Activated CD8-positive, alpha-beta T cell treated with anti-CD3 and anti-CD28 coated beads, Interleukin-2, amount 10 ng/mL, durations not matched to agents 7 days and 5 days (primary cell): ENCODE measurements at regions not wholly inside any gene's neighbourhood (a gene's known extent, or its start where the extent isn't known, plus 50 kb on each side); places are given as distances from the start of the nearest gene placed in this dataset.
"Not testable (repeated sequence)": the region's sequence is repeated elsewhere in the genome, so short reads cannot be mapped to it uniquely, and the experiment has no call there.

Experiments
- ATAC-seq: fragments of 150-1000 bp; cut with Tn5 transposase; one replicate; pipeline ENCODE4 v1.10.0; 2021; ENCODE audit warnings: moderate library complexity
- CTCF ChIA-PET: fragments of 350-600 bp; sonication (Branson Sonifier 250); formaldehyde crosslinking; loops from one replicate; lab custom pipeline; 2021; ENCODE audit warnings: antibody characterized with exemption; lab: Charles Lee
- POLR2A ChIA-PET: fragments of 350-600 bp; sonication (Branson Sonifier 250); formaldehyde crosslinking; loops from one replicate; lab custom pipeline; 2021; ENCODE audit warnings: antibody characterized with exemption; lab: Charles Lee
- DNase-seq: peaks from one replicate; pipeline ENCODE4 v3.0.0-alpha.2; 2020
- H3K27ac Mint-ChIP-seq: one replicate; pipeline ENCODE4 v1.8.0; 2021; ENCODE audit warnings: mild to moderate bottlenecking, mixed read lengths
- H3K27me3 Mint-ChIP-seq: one replicate; pipeline ENCODE4 v1.8.0; 2021; ENCODE audit warnings: low read depth, mixed read lengths
- H3K36me3 Mint-ChIP-seq: one replicate; pipeline ENCODE4 v1.8.0; 2021; ENCODE audit warnings: low read depth, mixed read lengths
- H3K4me1 Mint-ChIP-seq: one replicate; pipeline ENCODE4 v1.8.0; 2021; ENCODE audit warnings: low read depth, mixed read lengths
- H3K4me3 Mint-ChIP-seq: one replicate; pipeline ENCODE4 v1.8.0; 2021; ENCODE audit warnings: mild to moderate bottlenecking, mixed read lengths
- H3K9me3 Mint-ChIP-seq: one replicate; pipeline ENCODE4 v1.8.0; 2022; ENCODE audit warnings: mixed read lengths; ENCODE audit not compliant: insufficient read depth

DNA sequence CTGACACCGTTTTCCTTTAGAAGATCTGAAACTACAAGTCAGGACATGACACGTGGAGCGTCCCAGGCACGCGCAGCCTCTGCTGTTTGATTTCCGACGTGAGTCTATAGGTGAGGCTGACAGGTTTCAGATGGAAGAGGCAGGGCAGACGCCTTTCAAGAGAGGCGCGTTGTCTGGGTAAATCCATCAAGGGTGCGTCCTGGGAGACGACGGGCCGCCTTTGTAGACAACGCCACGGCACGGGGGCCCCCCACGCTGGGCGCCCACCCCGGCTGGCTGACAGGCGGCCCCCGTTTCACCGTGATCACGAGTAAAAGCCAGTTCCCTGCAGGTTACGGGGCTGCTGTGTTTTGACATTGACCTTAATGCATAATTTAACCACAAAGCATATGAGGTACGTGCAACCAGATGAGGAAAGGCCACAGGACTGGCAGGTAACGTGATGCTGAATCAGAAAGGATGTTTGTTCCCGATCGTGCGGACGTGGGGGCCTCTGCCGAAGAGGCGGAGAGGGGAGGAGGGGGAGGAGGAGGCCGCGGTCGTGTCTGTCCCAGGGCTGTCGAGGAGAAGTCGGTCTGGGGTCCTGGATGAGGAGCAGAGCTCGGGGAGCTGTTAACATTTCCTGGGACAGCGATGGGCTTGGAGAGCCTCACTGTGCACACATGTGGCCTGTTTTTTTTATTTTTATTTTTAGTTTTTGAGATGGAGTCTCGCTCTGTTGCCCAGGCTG is 51.1 kb upstream of the PPP2R3B start:
- no peaks in the 10 kb centered on the region for H3K27me3 Mint-ChIP-seq
- no peaks in the 10 kb centered on the region for H3K36me3 Mint-ChIP-seq
- H3K4me1 Mint-ChIP-seq: no peaks in the 10 kb centered on the region
- ATAC-seq (no peak), DNase-seq (no peak)
- POLR2A ChIA-PET: no interaction called here
- no peak overlapping the region for H3K27ac Mint-ChIP-seq
- H3K4me3 Mint-ChIP-seq: no peak overlapping the region
- CTCF ChIA-PET: no interaction called here
- H3K9me3 Mint-ChIP-seq: no peaks in the 10 kb centered on the region

DNA sequence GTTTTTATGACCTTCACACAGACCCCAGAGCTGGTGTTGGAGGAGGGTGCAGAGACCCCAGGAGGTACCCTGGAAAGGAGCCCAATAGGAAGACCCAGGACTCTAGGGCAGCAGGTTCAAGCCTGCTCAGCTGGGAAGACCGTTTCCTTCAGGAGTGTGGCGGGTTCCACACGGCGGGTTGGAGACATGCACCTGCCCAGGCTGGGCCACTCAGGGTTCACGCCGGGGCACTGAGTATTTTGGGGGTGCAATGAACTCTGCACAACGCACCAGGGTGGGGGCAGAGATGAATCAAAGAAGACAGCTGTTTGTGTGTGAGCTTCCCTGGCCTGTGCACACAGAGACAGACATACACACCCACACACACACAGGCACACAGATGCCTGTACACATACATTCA is 52.5 kb upstream of the PPP2R3B start:
- ATAC-seq (no peak), DNase-seq (no peak)
- ChIA-PET CTCF (no interaction called here), POLR2A (no interaction called here)
- H3K4me3 Mint-ChIP-seq: no peak overlapping the region
- H3K4me1 Mint-ChIP-seq: no peaks in the 10 kb centered on the region
- H3K9me3 Mint-ChIP-seq: no peaks in the 10 kb centered on the region
- H3K27me3 Mint-ChIP-seq: no peaks in the 10 kb centered on the region
- H3K27ac Mint-ChIP-seq: no peak overlapping the region
- no peaks in the 10 kb centered on the region for H3K36me3 Mint-ChIP-seq

DNA sequence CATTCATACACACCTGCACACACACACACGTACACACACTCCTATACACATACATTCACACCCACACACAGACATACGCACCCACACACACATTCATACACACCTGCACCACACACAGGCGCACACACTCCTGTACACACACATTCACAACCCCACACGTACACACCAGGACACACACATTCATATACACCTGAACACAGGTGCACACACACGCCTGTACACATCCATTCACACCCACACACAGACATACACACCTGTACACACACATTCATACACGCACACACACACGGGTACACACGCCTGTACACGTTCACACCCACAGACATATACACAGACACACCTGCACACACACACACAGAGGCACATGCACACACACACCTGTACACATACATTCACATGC is 53.0 kb upstream of the PPP2R3B start:
- Mint-ChIP-seq H3K27me3 (no peaks in the 10 kb centered on the region), H3K36me3 (no peaks in the 10 kb centered on the region), H3K9me3 (no peaks in the 10 kb centered on the region), H3K27ac (no peak overlapping the region), H3K4me3 (no peak overlapping the region), H3K4me1 (no peaks in the 10 kb centered on the region)
- ChIA-PET CTCF (no interaction called here), POLR2A (no interaction called here)
- no peak for ATAC-seq
- DNase-seq: no peak

DNA sequence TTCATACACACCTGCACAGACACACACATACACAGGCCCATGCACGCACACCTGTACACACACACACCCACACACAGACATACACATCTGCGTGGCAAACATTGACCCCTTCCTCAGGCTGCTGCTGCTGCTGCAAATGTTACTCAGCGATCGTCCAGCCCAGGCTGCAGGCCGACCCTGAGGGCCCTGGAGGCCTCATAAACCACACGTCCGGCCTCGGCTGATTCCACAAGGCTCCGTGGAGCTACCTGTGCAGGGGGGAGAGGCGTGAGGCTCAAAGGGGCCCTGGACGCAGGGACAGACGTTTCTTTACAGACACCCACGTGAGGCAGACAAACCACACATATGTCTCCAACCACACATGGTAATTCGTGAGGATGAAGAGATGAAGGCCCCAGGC is 53.9 kb upstream of the PPP2R3B start:
- ChIA-PET POLR2A (no interaction called here), CTCF (no interaction called here)
- no peak for ATAC-seq
- H3K36me3 Mint-ChIP-seq: no peaks in the 10 kb centered on the region
- DNase-seq: no peak
- no peaks in the 10 kb centered on the region for H3K9me3 Mint-ChIP-seq
- no peak overlapping the region for H3K4me3 Mint-ChIP-seq
- H3K4me1 Mint-ChIP-seq: no peaks in the 10 kb centered on the region
- no peaks in the 10 kb centered on the region for H3K27me3 Mint-ChIP-seq
- no peak overlapping the region for H3K27ac Mint-ChIP-seq

DNA sequence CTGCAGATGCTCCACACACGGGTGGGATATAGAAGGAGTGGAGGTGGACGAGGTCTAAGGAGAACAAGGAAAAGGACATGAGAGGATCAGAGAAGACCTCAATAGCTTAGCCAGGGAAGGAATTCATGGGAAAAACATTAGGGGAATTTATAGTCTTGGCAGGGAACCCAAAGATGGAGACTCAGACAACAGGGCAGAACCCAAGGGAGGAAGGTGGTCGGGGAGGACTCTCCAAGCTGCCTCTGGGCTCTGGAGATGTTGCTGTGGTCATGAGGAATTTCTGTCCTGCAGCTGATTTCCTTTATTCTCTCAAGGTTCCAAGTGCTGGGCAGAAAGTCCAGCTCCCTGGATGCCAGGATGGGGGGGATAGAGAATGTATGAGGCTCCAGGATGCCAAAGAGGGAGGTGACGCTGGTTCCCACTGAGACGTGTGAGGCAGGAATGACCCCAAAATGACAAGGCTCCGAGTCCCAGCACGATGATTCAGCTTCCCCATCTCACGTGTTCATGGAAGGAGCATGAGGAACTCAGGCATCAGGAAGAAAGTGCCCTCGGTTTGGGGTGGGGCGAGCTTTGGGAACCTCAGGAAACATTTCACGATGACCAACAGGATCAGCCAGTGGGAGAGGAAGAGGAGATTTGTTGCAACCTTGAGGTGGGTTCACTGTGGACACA is 57.0 kb upstream of the PPP2R3B start:
- no peaks in the 10 kb centered on the region for H3K4me1 Mint-ChIP-seq
- H3K9me3 Mint-ChIP-seq: no peaks in the 10 kb centered on the region
- H3K36me3 Mint-ChIP-seq: no peaks in the 10 kb centered on the region
- no peak overlapping the region for H3K27ac Mint-ChIP-seq
- POLR2A ChIA-PET: no interaction called here
- CTCF ChIA-PET: no interaction called here
- H3K4me3 Mint-ChIP-seq: no peak overlapping the region
- H3K27me3 Mint-ChIP-seq: no peaks in the 10 kb centered on the region
- no peak for ATAC-seq
- DNase-seq: no peak

DNA sequence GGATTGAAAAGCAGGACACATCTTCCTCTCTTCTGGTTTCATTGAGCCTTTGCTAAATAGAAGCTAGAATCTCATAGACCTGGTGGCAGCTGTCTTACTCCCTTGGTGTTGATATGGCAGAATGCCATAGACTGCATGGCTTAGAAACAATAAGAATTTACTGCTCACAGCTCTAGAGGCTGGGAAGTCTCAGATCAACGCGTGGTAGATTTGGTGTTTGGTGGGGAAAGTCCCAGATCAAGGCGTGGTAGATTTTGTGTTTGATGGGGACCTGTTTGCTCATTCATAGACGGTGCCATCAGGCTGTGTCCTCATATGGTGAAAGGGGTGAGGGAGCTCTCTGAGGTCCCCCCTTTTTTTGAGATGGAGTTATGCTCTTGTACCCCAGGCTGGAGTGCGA is 57.6 kb upstream of the PPP2R3B start:
- ChIA-PET CTCF (no interaction called here), POLR2A (no interaction called here)
- no peak overlapping the region for H3K4me3 Mint-ChIP-seq
- H3K36me3 Mint-ChIP-seq: no peaks in the 10 kb centered on the region
- no peak overlapping the region for H3K27ac Mint-ChIP-seq
- H3K9me3 Mint-ChIP-seq: no peaks in the 10 kb centered on the region
- DNase-seq (no peak), ATAC-seq (no peak)
- H3K27me3 Mint-ChIP-seq: no peaks in the 10 kb centered on the region
- no peaks in the 10 kb centered on the region for H3K4me1 Mint-ChIP-seq

DNA sequence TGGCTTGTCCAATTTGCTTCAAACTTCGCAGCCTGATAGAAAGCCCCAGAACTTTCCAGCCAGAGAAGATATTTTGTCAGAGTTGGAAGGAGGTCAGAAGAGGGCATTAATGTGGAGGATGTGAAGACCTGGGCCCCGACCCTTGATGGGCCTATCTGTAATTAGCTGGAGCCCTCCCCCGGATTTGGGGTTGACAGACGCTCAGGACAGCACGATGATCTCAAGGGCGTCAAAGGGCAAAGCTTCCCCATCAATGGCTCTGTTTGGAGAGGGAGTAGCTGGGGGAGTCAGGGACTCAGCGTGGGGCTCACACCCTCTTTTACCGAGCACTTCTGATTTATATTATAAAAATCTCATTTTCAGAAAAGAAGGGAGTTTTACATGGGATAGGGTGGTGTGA is 59.0 kb upstream of the PPP2R3B start:
- DNase-seq: no peak

DNA sequence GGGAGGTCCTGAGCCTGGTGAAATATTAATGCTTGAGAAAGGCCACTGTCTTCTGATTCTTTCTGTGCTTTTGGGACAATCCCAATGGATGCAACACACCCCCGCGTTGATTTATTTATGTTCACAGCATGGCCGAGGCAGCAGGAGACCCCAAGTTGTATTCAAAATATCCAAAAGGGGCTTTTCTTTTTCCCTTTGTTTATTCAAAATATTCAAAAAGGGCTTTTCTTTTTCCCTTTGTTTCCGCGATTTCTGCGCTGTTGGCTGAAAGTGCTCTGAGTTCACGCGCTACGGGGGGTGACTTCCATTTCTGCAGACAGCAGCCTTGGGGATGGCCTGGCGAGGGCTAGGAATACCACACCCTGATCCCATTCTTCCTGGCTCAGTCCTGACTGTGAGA is 59.5 kb upstream of the PPP2R3B start:
- no peak for ATAC-seq
- no peaks in the 10 kb centered on the region for H3K27me3 Mint-ChIP-seq
- no peaks in the 10 kb centered on the region for H3K9me3 Mint-ChIP-seq
- POLR2A ChIA-PET: no interaction called here
- DNase-seq: no peak
- no peak overlapping the region for H3K27ac Mint-ChIP-seq
- CTCF ChIA-PET: no interaction called here
- no peaks in the 10 kb centered on the region for H3K36me3 Mint-ChIP-seq
- H3K4me3 Mint-ChIP-seq: no peak overlapping the region
- H3K4me1 Mint-ChIP-seq: no peaks in the 10 kb centered on the region

More for the DNA sequence above, 59.0 kb upstream of the PPP2R3B start:
- POLR2A ChIA-PET: no interaction called here
- no peak for ATAC-seq
- no peaks in the 10 kb centered on the region for H3K9me3 Mint-ChIP-seq
- no peak overlapping the region for H3K27ac Mint-ChIP-seq
- H3K36me3 Mint-ChIP-seq: no peaks in the 10 kb centered on the region
- CTCF ChIA-PET: no interaction called here
- H3K27me3 Mint-ChIP-seq: no peaks in the 10 kb centered on the region
- no peaks in the 10 kb centered on the region for H3K4me1 Mint-ChIP-seq
- H3K4me3 Mint-ChIP-seq: no peak overlapping the region

DNA sequence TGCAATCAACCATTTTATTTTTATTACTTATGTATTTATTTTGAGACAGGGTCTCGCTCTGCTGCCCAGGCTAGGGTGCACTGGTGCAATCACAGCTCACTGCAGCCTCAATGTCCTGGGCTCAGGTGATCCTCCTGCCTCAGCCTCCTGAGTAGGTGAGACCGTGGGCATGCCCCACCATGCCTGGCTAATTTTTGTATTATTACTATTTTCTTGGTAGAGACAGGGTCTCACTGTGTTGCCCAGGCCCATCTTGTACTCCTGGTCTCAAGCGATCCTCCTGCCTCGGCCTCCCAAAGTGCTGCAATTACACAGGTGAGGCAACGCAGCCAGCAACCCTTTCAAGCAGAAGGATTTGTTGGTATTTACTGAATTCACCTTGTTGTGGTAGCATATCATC is 60.3 kb upstream of the PPP2R3B start:
- no peaks in the 10 kb centered on the region for H3K9me3 Mint-ChIP-seq
- H3K4me1 Mint-ChIP-seq: no peaks in the 10 kb centered on the region
- H3K4me3 Mint-ChIP-seq: no peak overlapping the region
- no peak for ATAC-seq
- POLR2A ChIA-PET: no interaction called here
- no peaks in the 10 kb centered on the region for H3K27me3 Mint-ChIP-seq
- CTCF ChIA-PET: no interaction called here
- H3K36me3 Mint-ChIP-seq: no peaks in the 10 kb centered on the region
- DNase-seq: no peak
- H3K27ac Mint-ChIP-seq: no peak overlapping the region

DNA sequence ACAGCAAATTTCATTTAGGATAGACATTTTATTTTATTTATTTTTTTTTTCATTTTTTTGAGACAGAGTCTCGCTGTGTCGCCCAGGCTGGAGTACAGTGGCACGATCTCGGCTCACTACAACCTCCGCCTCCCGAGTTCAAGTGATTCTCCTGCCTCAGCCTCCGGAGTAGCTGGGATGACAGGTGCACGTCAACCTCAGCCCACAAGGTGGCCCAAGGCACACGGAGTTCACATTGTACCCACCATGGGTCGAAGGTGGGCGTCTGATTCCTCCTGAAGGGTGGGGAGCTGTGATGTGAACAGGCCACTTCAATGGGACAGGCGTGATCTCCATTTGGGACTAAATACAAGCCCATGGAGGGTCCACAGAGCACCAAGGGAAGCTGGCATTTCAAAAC is 65.0 kb upstream of the PPP2R3B start:
- H3K27me3 Mint-ChIP-seq, CTCF ChIA-PET, H3K9me3 Mint-ChIP-seq, H3K36me3 Mint-ChIP-seq, H3K27ac Mint-ChIP-seq, H3K4me3 Mint-ChIP-seq, H3K4me1 Mint-ChIP-seq, ATAC-seq, DNase-seq, POLR2A ChIA-PET: not testable (repeated sequence)

DNA sequence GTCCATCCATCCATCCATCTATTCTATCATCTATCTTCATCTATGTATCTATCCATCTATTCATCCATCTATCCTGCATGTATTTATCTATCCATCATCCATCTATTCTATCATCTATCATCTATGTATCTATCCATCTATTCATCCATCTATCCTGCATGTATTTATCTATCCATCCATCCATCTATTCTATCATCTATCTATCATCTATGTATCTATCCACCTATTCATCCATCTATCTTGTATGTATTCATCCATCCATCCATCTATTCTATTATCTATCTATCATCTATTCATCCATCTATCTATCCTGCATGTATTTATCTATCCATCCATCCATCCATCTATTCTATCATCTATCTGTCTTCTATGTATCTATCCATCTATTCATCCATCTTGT is 65.9 kb upstream of the PPP2R3B start:
- Mint-ChIP-seq H3K27ac (no peak overlapping the region), H3K9me3 (no peaks in the 10 kb centered on the region), H3K36me3 (no peaks in the 10 kb centered on the region), H3K4me3 (no peak overlapping the region), H3K27me3 (no peaks in the 10 kb centered on the region), H3K4me1 (no peaks in the 10 kb centered on the region)
- DNase-seq (no peak), ATAC-seq (no peak)
- POLR2A ChIA-PET: no interaction called here
- CTCF ChIA-PET: no interaction called here

DNA sequence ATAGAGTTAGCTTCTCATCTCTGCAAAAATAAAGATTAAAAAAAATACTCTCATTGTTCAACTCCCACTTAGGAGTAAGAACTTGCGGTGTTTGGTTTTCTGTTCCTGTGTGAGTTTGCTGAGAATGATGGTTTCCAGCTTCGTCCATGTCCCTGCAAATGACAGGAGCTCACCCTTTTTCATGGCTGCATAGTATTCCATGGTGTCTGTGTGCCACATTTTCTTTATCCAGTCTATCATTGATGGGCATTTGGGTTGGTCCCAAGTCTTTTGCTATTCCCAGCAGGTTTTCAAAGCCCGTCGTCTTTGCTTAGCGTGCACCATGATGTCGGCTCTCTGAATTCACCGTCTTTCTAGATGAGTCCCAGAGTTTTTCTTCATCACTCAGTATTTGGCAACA is 67.8 kb upstream of the PPP2R3B start:
- CTCF ChIA-PET, ATAC-seq, H3K27me3 Mint-ChIP-seq, H3K4me3 Mint-ChIP-seq, H3K4me1 Mint-ChIP-seq, DNase-seq, POLR2A ChIA-PET, H3K9me3 Mint-ChIP-seq, H3K36me3 Mint-ChIP-seq, H3K27ac Mint-ChIP-seq: not testable (repeated sequence)

DNA sequence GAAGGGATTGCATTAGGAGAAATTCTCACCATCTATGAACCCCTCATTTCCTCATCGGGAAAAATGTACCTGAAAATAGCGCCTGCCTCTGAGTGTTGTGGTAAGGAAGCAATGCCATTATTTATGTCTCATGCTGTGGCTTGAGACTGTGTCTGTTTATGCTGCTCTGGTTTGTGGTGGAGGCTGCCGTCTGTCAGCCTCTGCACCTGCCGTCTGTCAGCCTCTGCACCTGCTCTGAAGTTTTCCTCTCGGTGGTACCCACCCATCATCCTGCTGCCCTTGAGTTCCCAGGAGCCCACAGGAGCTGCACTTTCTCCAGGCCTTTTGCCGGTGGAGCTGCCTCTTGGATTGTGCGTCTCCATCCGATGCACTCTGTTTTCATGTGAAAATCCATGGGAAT is 68.5 kb upstream of the PPP2R3B start:
- H3K4me3 Mint-ChIP-seq: no peak overlapping the region
- H3K4me1 Mint-ChIP-seq: no peaks in the 10 kb centered on the region
- no peak for DNase-seq
- ChIA-PET CTCF (no interaction called here), POLR2A (no interaction called here)
- no peak for ATAC-seq
- H3K36me3 Mint-ChIP-seq: no peaks in the 10 kb centered on the region
- H3K27ac Mint-ChIP-seq: no peak overlapping the region
- no peaks in the 10 kb centered on the region for H3K9me3 Mint-ChIP-seq
- no peaks in the 10 kb centered on the region for H3K27me3 Mint-ChIP-seq
